ENCODE measurements at regions not wholly inside any gene's neighbourhood (a gene's known extent, or its start where the extent isn't known, plus 50 kb on each side); places are given as distances from the start of the nearest gene placed in this dataset.

- Histone ChIP-seq H3K36me3 (ENCODE audit: control insufficient read depth in 4 of 4, insufficient read depth in 4 of 4, low read length in 3 of 4) (no peaks in the 10 kb centered on the region), H3K27me3 (replicated peaks in 2 of 5; ENCODE audit: control insufficient read depth in 4 of 5, insufficient read depth in 5 of 5, low read length in 4 of 5) (no peaks in the 10 kb centered on the region), H3K4me1 (ENCODE audit: control extremely low read depth in 1 of 4, control insufficient read depth in 4 of 4, insufficient read depth in 4 of 4, low read length in 3 of 4) (no peaks in the 10 kb centered on the region), H3K4me3 (ENCODE audit: control insufficient read depth in 1 of 7, extremely low read depth in 1 of 7, insufficient read depth in 4 of 7, low read depth in 2 of 7, low read length in 6 of 7) (no peak overlapping the region), H3K27ac (ENCODE audit: insufficient read depth in 1 of 2, low read depth in 1 of 2, low read length in 2 of 2, poor library complexity in 1 of 2, severe bottlenecking in 2 of 2) (no peak overlapping the region), H3K9me3 (ENCODE audit: control extremely low read depth in 1 of 5, control insufficient read depth in 4 of 5, insufficient read depth in 2 of 5, low read depth in 1 of 5, low read length in 4 of 5) (no peaks in the 10 kb centered on the region)
- ChIA-PET CTCF (no interaction called here), POLR2A (no interaction called here)
- no peak for DNase-seq
- WGBS (ENCODE audit: insufficient coverage) = 93% methylated on average over 3 of the region's 3 CpGs
Measured at GRCh38 chr2:177078416-177078815, 134.2 kb upstream of the HNRNPA3 start.

GRCh38 chr2:177078855-177079254, 133.7 kb upstream of the HNRNPA3 start:
- H3K27ac ChIP-seq (ENCODE audit: insufficient read depth in 1 of 2, low read depth in 1 of 2, low read length in 2 of 2, poor library complexity in 1 of 2, severe bottlenecking in 2 of 2) = no peak overlapping the region
- H3K4me3 ChIP-seq (ENCODE audit: control insufficient read depth in 1 of 7, extremely low read depth in 1 of 7, insufficient read depth in 4 of 7, low read depth in 2 of 7, low read length in 6 of 7) = no peak overlapping the region
- H3K4me1 ChIP-seq (ENCODE audit: control extremely low read depth in 1 of 4, control insufficient read depth in 4 of 4, insufficient read depth in 4 of 4, low read length in 3 of 4) = no peaks in the 10 kb centered on the region
- ChIA-PET POLR2A (no interaction called here), CTCF (no interaction called here)
- no peaks in the 10 kb centered on the region for H3K27me3 ChIP-seq (replicated peaks in 2 of 5; ENCODE audit: control insufficient read depth in 4 of 5, insufficient read depth in 5 of 5, low read length in 4 of 5)
- no peaks in the 10 kb centered on the region for H3K36me3 ChIP-seq (ENCODE audit: control insufficient read depth in 4 of 4, insufficient read depth in 4 of 4, low read length in 3 of 4)
- WGBS (ENCODE audit: insufficient coverage) = 94% methylated on average over 1 of the region's 3 CpGs
- DNase-seq = no peak
- no peaks in the 10 kb centered on the region for H3K9me3 ChIP-seq (ENCODE audit: control extremely low read depth in 1 of 5, control insufficient read depth in 4 of 5, insufficient read depth in 2 of 5, low read depth in 1 of 5, low read length in 4 of 5)

GRCh38 chr2:177080746-177081284, 131.8 kb upstream of the HNRNPA3 start:
- POLR2A ChIA-PET = no interaction called here
- Histone ChIP-seq H3K27ac (ENCODE audit: insufficient read depth in 1 of 2, low read depth in 1 of 2, low read length in 2 of 2, poor library complexity in 1 of 2, severe bottlenecking in 2 of 2) (no peak overlapping the region), H3K9me3 (ENCODE audit: control extremely low read depth in 1 of 5, control insufficient read depth in 4 of 5, insufficient read depth in 2 of 5, low read depth in 1 of 5, low read length in 4 of 5) (no peaks in the 10 kb centered on the region), H3K4me3 (ENCODE audit: control insufficient read depth in 1 of 7, extremely low read depth in 1 of 7, insufficient read depth in 4 of 7, low read depth in 2 of 7, low read length in 6 of 7) (no peak overlapping the region), H3K36me3 (ENCODE audit: control insufficient read depth in 4 of 4, insufficient read depth in 4 of 4, low read length in 3 of 4) (no peaks in the 10 kb centered on the region), H3K4me1 (ENCODE audit: control extremely low read depth in 1 of 4, control insufficient read depth in 4 of 4, insufficient read depth in 4 of 4, low read length in 3 of 4) (no peaks in the 10 kb centered on the region), H3K27me3 (replicated peaks in 2 of 5; ENCODE audit: control insufficient read depth in 4 of 5, insufficient read depth in 5 of 5, low read length in 4 of 5) (no peaks in the 10 kb centered on the region)
- CTCF ChIA-PET = interaction anchor here (0.9 to 1.6 kb wide), 2 partner anchors 9 to 56 kb away, joined by 3 to 6 read pairs; no protein-coding TSS in a partner anchor
- DNase-seq = no peak
- 100% methylated on average over 3 of the region's 3 CpGs for WGBS (ENCODE audit: insufficient coverage)

- DNase-seq = no peak
- Histone ChIP-seq H3K9me3 (ENCODE audit: control extremely low read depth in 1 of 5, control insufficient read depth in 4 of 5, insufficient read depth in 2 of 5, low read depth in 1 of 5, low read length in 4 of 5) (no peaks in the 10 kb centered on the region), H3K27ac (ENCODE audit: insufficient read depth in 1 of 2, low read depth in 1 of 2, low read length in 2 of 2, poor library complexity in 1 of 2, severe bottlenecking in 2 of 2) (no peak overlapping the region), H3K4me1 (ENCODE audit: control extremely low read depth in 1 of 4, control insufficient read depth in 4 of 4, insufficient read depth in 4 of 4, low read length in 3 of 4) (peaks cover 0 to 17% (median 2%) of the 10 kb centered on the region in 4 experiments), H3K36me3 (ENCODE audit: control insufficient read depth in 4 of 4, insufficient read depth in 4 of 4, low read length in 3 of 4) (no peaks in the 10 kb centered on the region), H3K4me3 (ENCODE audit: control insufficient read depth in 1 of 7, extremely low read depth in 1 of 7, insufficient read depth in 4 of 7, low read depth in 2 of 7, low read length in 6 of 7) (no peak overlapping the region), H3K27me3 (replicated peaks in 2 of 5; ENCODE audit: control insufficient read depth in 4 of 5, insufficient read depth in 5 of 5, low read length in 4 of 5) (no peaks in the 10 kb centered on the region)
- 100% methylated on average over 2 of the region's 4 CpGs for WGBS (ENCODE audit: insufficient coverage)
- CTCF ChIA-PET = no interaction called here
- POLR2A ChIA-PET = no interaction called here
Measured at GRCh38 chr2:177084607-177085006, 128.0 kb upstream of the HNRNPA3 start.

- ChIA-PET CTCF (interaction anchor here (1.0 kb wide), 1 partner anchor 60 kb away, joined by 3 read pairs; no protein-coding TSS in a partner anchor), POLR2A (interaction anchor here (1.1 kb wide), 1 partner anchor 71 kb away, joined by 3 read pairs; no protein-coding TSS in a partner anchor)
- Histone ChIP-seq H3K27ac (ENCODE audit: insufficient read depth in 1 of 2, low read depth in 1 of 2, low read length in 2 of 2, poor library complexity in 1 of 2, severe bottlenecking in 2 of 2) (no peak overlapping the region), H3K4me3 (ENCODE audit: control insufficient read depth in 1 of 7, extremely low read depth in 1 of 7, insufficient read depth in 4 of 7, low read depth in 2 of 7, low read length in 6 of 7) (no peak overlapping the region), H3K27me3 (replicated peaks in 2 of 5; ENCODE audit: control insufficient read depth in 4 of 5, insufficient read depth in 5 of 5, low read length in 4 of 5) (no peaks in the 10 kb centered on the region), H3K4me1 (ENCODE audit: control extremely low read depth in 1 of 4, control insufficient read depth in 4 of 4, insufficient read depth in 4 of 4, low read length in 3 of 4) (peaks cover 0 to 30% (median 7%) of the 10 kb centered on the region in 4 experiments), H3K36me3 (ENCODE audit: control insufficient read depth in 4 of 4, insufficient read depth in 4 of 4, low read length in 3 of 4) (no peaks in the 10 kb centered on the region), H3K9me3 (ENCODE audit: control extremely low read depth in 1 of 5, control insufficient read depth in 4 of 5, insufficient read depth in 2 of 5, low read depth in 1 of 5, low read length in 4 of 5) (no peaks in the 10 kb centered on the region)
- DNase-seq = peak in 2 of 3 donors; percentile 6 to 20
- no CpG with 5 or more reads among the region's 2 CpGs for WGBS (ENCODE audit: insufficient coverage)
Measured at GRCh38 chr2:177088529-177088928, 124.1 kb upstream of the HNRNPA3 start.

- H3K27me3 ChIP-seq (replicated peaks in 2 of 5; ENCODE audit: control insufficient read depth in 4 of 5, insufficient read depth in 5 of 5, low read length in 4 of 5) = no peaks in the 10 kb centered on the region
- WGBS (ENCODE audit: insufficient coverage) = 48% methylated on average over 5 of the region's 5 CpGs
- CTCF ChIA-PET = interaction anchor here (1.2 kb wide), 1 partner anchor 58 kb away, joined by 3 read pairs; no protein-coding TSS in a partner anchor
Measured at GRCh38 chr2:177090967-177091366, 121.6 kb upstream of the HNRNPA3 start.

GRCh38 chr2:177093371-177093770, 119.2 kb upstream of the HNRNPA3 start:
- peak overlapping the region in 1 of 2 experiments; percentile 53 for H3K27ac ChIP-seq (ENCODE audit: insufficient read depth in 1 of 2, low read depth in 1 of 2, low read length in 2 of 2, poor library complexity in 1 of 2, severe bottlenecking in 2 of 2)
- H3K9me3 ChIP-seq (ENCODE audit: control extremely low read depth in 1 of 5, control insufficient read depth in 4 of 5, insufficient read depth in 2 of 5, low read depth in 1 of 5, low read length in 4 of 5) = no peaks in the 10 kb centered on the region
- no peak overlapping the region for H3K4me3 ChIP-seq (ENCODE audit: control insufficient read depth in 1 of 7, extremely low read depth in 1 of 7, insufficient read depth in 4 of 7, low read depth in 2 of 7, low read length in 6 of 7)
- CTCF ChIA-PET = interaction anchor here (1.4 kb wide), 1 partner anchor 15 kb away, joined by 4 read pairs; no protein-coding TSS in a partner anchor
- POLR2A ChIA-PET = interaction anchor here (0.7 kb wide), 1 partner anchor 55 kb away, joined by 3 read pairs; no protein-coding TSS in a partner anchor
- peaks cover 0 to 51% (median 17%) of the 10 kb centered on the region in 4 experiments for H3K4me1 ChIP-seq (ENCODE audit: control extremely low read depth in 1 of 4, control insufficient read depth in 4 of 4, insufficient read depth in 4 of 4, low read length in 3 of 4)
- DNase-seq = peak; percentile 42 to 89 (median 80)
- 93% methylated on average over 3 of the region's 4 CpGs for whole genome bisulfite sequencing (ENCODE audit: insufficient coverage)
- H3K27me3 ChIP-seq (replicated peaks in 2 of 5; ENCODE audit: control insufficient read depth in 4 of 5, insufficient read depth in 5 of 5, low read length in 4 of 5) = no peaks in the 10 kb centered on the region
- H3K36me3 ChIP-seq (ENCODE audit: control insufficient read depth in 4 of 4, insufficient read depth in 4 of 4, low read length in 3 of 4) = no peaks in the 10 kb centered on the region

More at GRCh38 chr2:177090967-177091366, 121.6 kb upstream of the HNRNPA3 start:
- POLR2A ChIA-PET = no interaction called here
- Histone ChIP-seq H3K4me3 (ENCODE audit: control insufficient read depth in 1 of 7, extremely low read depth in 1 of 7, insufficient read depth in 4 of 7, low read depth in 2 of 7, low read length in 6 of 7) (no peak overlapping the region), H3K36me3 (ENCODE audit: control insufficient read depth in 4 of 4, insufficient read depth in 4 of 4, low read length in 3 of 4) (no peaks in the 10 kb centered on the region), H3K9me3 (ENCODE audit: control extremely low read depth in 1 of 5, control insufficient read depth in 4 of 5, insufficient read depth in 2 of 5, low read depth in 1 of 5, low read length in 4 of 5) (no peaks in the 10 kb centered on the region), H3K27ac (ENCODE audit: insufficient read depth in 1 of 2, low read depth in 1 of 2, low read length in 2 of 2, poor library complexity in 1 of 2, severe bottlenecking in 2 of 2) (no peak overlapping the region), H3K4me1 (ENCODE audit: control extremely low read depth in 1 of 4, control insufficient read depth in 4 of 4, insufficient read depth in 4 of 4, low read length in 3 of 4) (peaks cover 0 to 46% (median 11%) of the 10 kb centered on the region in 4 experiments)
- peak in 2 of 3 donors; percentile 55 to 59 for DNase-seq
